T47D (cell line): ENCODE measurements at regions not wholly inside any gene's neighbourhood (a gene's known extent, or its start where the extent isn't known, plus 50 kb on each side); places are given as distances from the start of the nearest gene placed in this dataset.

ENCODE experiments used
- DNase-seq, 2 experiments: peaks; one replicate each; pipeline versions ENCODE4 v3.0.0 to v3.0.0-alpha.2; 2011 to 2012; ENCODE audit warnings: low read depth in 1 of 2, low spot score in 1 of 2
- JUND ChIP-seq: IDR thresholded peaks from 2 replicates; pipeline ENCODE4 v1.6.1; 2012; ENCODE audit warnings: low read depth
- in situ Hi-C: cut with HindIII; loops from 2 replicates; pipeline ENCODE4 v1.10.0; 2016; ENCODE audit warnings: low sequenced_read_pairs, low pct_unique_long_range_greater_than_20kb

GRCh38 chr4:31573554-31573953 is 853.4 kb downstream of the PCDH7 start:
- TF ChIP-seq JUND: no peak
- DNase-seq: no peak
- in situ Hi-C loops: no loop called here

DNA sequence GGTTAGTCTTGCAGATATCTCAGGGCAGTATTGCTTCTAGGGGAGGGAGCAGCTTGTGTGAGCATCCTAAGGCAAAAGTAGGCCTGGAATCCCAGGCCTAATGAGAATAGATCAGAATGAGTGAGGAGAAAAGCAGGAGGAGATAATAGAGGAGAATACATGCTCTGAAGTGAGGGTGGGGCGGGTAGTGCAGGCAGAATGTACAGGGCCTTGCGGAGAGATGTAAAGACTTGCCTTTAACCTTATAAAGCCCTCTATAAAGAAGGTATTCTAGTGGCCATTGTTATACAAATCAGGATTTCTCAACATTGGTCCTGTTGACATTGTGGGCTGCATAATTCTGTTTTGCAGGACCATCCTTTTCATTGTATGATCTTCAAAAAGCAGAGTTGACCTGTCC is 855.3 kb downstream of the PCDH7 start:
- in situ Hi-C loops: no loop called here

DNA sequence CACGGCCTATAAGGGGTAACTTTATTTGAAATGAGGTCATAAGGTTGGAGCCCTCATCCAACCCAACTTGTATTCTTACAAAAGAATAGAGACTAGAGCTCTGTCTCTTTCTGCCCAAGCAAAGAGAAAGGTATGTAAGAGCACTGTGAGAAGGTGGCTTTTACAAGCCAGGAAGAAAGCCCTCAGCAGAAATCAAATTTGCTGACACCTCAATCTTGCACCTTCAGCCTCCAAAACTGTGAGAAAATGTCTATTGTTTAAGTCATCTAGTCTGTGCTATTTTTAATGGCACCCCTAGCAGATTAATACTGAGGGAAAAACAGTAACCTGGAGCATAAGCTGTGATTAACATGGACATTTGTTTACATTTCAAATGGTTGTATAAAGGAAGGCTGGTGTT is 860.7 kb downstream of the PCDH7 start:
- DNase-seq: no peak
- no peak for TF ChIP-seq JUND
- in situ Hi-C loops: no loop called here

More for the DNA sequence above, 855.3 kb downstream of the PCDH7 start:
- no peak for TF ChIP-seq JUND
- no peak for DNase-seq

DNA sequence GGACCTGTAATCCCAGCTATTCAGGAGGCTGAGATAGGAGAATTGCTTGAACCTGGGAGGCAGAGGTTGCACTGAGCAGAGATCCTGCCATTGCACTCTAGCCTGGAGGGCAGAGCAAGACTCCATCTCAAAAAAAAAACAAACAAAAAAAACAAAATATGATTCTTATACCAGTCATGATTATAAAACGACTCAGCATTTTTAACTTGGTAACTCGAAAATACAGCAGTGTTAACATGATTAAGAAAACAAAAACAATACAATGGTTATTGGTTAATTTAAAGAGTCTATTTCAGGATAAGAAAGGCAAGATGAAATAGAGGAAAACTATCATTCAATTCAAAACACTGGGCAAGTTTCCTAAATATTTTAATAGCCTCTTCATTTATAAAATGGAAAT is 865.3 kb downstream of the PCDH7 start:
- in situ Hi-C loops: no loop called here
- TF ChIP-seq JUND: no peak
- no peak for DNase-seq

GRCh38 chr4:31592293-31592692 is 872.1 kb downstream of the PCDH7 start:
- DNase-seq: no peak
- in situ Hi-C loops: no loop called here
- TF ChIP-seq JUND: no peak

DNA sequence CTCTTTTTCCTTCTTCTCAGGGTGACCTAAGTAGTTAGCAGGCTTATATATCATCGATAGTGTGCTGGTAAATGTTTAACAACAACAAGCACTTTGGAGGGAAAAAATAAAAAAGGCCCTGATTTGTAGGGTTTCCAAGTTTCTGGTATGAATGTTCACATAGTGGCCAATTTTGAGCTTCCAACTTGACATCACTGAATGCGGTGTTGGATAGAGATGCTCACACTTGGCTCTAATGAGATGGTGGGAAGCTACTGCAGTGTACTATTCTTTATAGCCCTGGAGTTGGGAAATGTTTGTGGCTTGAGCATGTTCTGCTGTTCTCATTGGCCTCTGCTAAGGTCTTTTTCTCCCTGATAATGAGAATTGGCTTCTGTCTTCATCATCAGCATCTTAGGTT is 875.3 kb downstream of the PCDH7 start:
- DNase-seq: no peak
- in situ Hi-C loops: no loop called here
- no peak for TF ChIP-seq JUND

- no peak for TF ChIP-seq JUND
- no peak for DNase-seq
- in situ Hi-C loops: no loop called here
Observed at GRCh38 chr4:31598639-31599038, 878.5 kb downstream of the PCDH7 start.

GRCh38 chr4:31601793-31602192 is 881.6 kb downstream of the PCDH7 start:
- TF ChIP-seq JUND: no peak
- in situ Hi-C loops: no loop called here
- DNase-seq: no peak

- in situ Hi-C loops: no loop called here
- no peak for DNase-seq
- no peak for TF ChIP-seq JUND
Observed at GRCh38 chr4:31613946-31614623, 893.9 kb downstream of the PCDH7 start.

DNA sequence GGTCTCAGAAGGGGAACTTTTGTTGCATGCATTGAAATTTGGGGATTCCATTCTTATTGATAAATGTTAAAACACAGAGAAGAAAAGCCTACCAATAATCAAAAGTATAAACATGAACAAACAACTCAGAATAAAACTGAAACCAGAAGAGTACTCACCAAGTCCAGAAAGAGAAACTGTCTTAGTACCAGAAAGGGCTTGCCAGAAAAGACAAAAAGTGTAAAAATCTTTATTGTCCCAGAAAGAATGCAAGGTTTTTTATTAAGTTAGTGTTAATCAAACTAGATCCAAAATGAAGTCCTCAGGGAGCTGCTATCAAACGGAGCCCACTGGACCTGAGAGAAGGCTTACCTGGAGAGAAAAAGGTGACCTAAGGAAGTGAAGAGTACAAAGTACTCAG is 897.5 kb downstream of the PCDH7 start:
- in situ Hi-C loops: no loop called here
- TF ChIP-seq JUND: no peak
- no peak for DNase-seq

GRCh38 chr4:31620476-31620875 is 900.3 kb downstream of the PCDH7 start:
- DNase-seq: no peak
- in situ Hi-C loops: no loop called here
- no peak for TF ChIP-seq JUND

DNA sequence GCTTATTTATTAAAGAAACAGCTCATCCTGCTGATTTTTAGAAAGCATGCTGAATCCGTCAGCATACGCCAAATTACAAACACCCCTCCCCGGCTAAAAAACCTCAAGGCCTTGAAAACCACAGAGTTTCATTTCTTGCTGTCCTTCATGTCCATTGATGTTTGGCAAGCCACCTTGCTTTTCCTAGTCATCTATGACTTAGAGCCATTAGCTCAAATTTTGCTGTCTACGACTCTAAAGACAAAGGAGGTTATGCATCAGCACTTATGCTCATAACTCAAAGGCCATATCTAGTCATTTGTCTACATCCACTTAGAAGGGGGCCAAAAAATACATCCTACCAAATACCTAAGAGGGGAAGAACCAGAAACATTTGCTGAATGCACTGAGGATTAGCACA is 925.1 kb downstream of the PCDH7 start:
- in situ Hi-C loops: no loop called here
- DNase-seq: no peak
- no peak for TF ChIP-seq JUND

DNA sequence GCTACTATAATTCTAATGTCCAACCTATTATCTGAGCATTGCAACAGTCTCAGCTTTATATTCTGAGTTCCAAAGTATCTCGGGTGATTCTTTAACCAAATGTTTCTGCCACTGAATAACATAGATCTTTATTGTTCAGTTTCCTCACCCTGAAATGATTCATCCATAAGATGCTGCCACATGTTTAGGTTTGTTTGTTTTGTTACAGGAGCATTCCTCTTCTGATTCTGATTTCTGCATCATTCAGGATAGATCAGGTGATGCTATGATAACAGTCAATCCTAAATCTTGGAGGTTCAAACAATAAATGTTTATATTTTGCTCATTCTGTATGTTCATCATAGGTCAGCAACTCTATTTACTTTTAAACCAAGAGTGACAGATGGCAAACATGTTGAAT is 927.6 kb downstream of the PCDH7 start:
- DNase-seq: no peak
- in situ Hi-C loops: no loop called here
- TF ChIP-seq JUND: no peak

DNA sequence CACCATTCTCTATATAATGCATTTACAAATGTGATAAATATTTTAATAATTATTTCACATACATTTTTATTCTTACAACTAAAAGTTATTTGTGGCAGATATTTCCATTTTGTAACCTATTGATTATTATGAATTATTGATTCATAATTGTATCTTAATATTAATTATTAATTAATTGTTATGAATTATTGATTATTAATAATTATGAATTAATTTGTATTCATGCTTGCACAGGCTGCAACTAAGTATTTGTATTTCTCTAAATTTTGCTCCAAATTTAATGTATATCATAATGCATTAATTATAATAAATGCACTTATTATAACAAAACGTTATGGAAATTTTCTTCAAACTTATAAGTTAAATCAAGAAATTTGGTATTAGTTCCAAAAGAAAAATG is 929.7 kb downstream of the PCDH7 start:
- no peak for DNase-seq
- no peak for TF ChIP-seq JUND
- in situ Hi-C loops: no loop called here
